HCT116 (cell line): ENCODE measurements at regions not wholly inside any gene's neighbourhood (a gene's known extent, or its start where the extent isn't known, plus 50 kb on each side); places are given as distances from the start of the nearest gene placed in this dataset.

Experiments
- ATAC-seq: fragments of 200-7000 bp; cut with Tn5 transposase; 2 replicates; pipeline ENCODE4 v1.9.1; 2020; ENCODE audit warnings: mild to moderate bottlenecking, moderate library complexity
- BruUV-seq: library from RNA; stranded (reverse); fragments of 400-500 nt; replicated peaks from 2 replicates; lab custom pipeline; 2021; lab: Mats Ljungman, UMichigan
- CTCF ChIA-PET: fragments of 300-600 bp; sonication (Branson Sonifier 250); formaldehyde crosslinking; loops from one replicate; lab custom pipeline; 2021; ENCODE audit warnings: antibody characterized with exemption; lab: Charles Lee
- POLR2A ChIA-PET: fragments of 300-600, 350-600 bp; sonication (Branson Sonifier 250); formaldehyde crosslinking; loops from one replicate; lab custom pipeline; 2021; ENCODE audit warnings: antibody characterized with exemption; lab: Charles Lee
- RAD21 ChIA-PET, 2 experiments: fragments of 300-600 bp; sonication (Branson Sonifier 250); formaldehyde crosslinking; loops; one replicate each; lab custom pipeline; 2023; ENCODE audit warnings: low total read pairs in 2 of 2; ENCODE audit not compliant: uncharacterized antibody in 2 of 2, unreplicated experiment in 2 of 2, low non-redundant PET in 1 of 2; lab: Charles Lee
- DNase-seq: peaks from one replicate; pipeline ENCODE4 v3.0.0-alpha.2; 2010; ENCODE audit warnings: low read depth, low spot score
- H2AFZ ChIP-seq: fragments of 200-600 bp; shearing (Covaris generic), sonication (generic); 2 replicates; pipeline ENCODE4 v1.6.1; 2017; ENCODE audit warnings: low read depth, mixed run types, mixed read lengths, antibody characterized with exemption, low read length; ENCODE audit not compliant: poor library complexity, severe bottlenecking
- H3K27ac ChIP-seq: 2 replicates; pipeline ENCODE4 v1.5.1; 2012; ENCODE audit warnings: low read depth, low read length
- H3K27me3 ChIP-seq: fragments of 200-600 bp; sonication (generic); 2 replicates; pipeline ENCODE4 v1.6.1; 2016; ENCODE audit warnings: mixed run types, low read length, mixed read lengths; ENCODE audit not compliant: insufficient read depth
- H3K36me3 ChIP-seq, 2 experiments: fragments of 200-500 bp in 1 of 2; fragments of 200-600 bp in 1 of 2; sonication (Bioruptor generic) in 1 of 2; sonication (generic) in 1 of 2; 2 replicates each; pipeline versions ENCODE4 v1.5.1 to v1.6.1; 2014 to 2016; ENCODE audit warnings: low read length in 2 of 2, inconsistent platforms in 1 of 2, mixed read lengths in 1 of 2, mixed run types in 1 of 2; ENCODE audit not compliant: insufficient read depth in 2 of 2, control insufficient read depth in 1 of 2
- H3K4me1 ChIP-seq, 2 experiments: fragments of 200-600 bp in 1 of 2; sonication (generic) in 1 of 2; 2 replicates each; pipeline versions ENCODE4 v1.5.1 to v1.6.1; 2012 to 2017; ENCODE audit warnings: low read length in 2 of 2, inconsistent platforms in 1 of 2, mild to moderate bottlenecking in 1 of 2, mixed read lengths in 1 of 2, mixed run types in 1 of 2, moderate library complexity in 1 of 2; ENCODE audit not compliant: insufficient read depth in 2 of 2, control insufficient read depth in 1 of 2
- H3K4me2 ChIP-seq: fragments of 200-600 bp; sonication (generic); 2 replicates; pipeline ENCODE4 v1.6.1; 2017; ENCODE audit warnings: mixed run types, low read length, mixed read lengths
- H3K4me3 ChIP-seq, 2 experiments: fragments of 200-600 bp in 1 of 2; sonication (generic) in 1 of 2; replicated peaks in 1 of 2; 2 replicates each; pipeline ENCODE4 v1.5.1; 2011 to 2016; ENCODE audit warnings: low read length in 2 of 2, control low read depth in 1 of 2, low read depth in 1 of 2, mild to moderate bottlenecking in 1 of 2, mixed read lengths in 1 of 2, mixed run types in 1 of 2
- H3K79me2 ChIP-seq: fragments of 200-600 bp; sonication (generic); 2 replicates; pipeline ENCODE4 v1.6.1; 2017; ENCODE audit warnings: mild to moderate bottlenecking, mixed run types, low read length, moderate library complexity, mixed read lengths; ENCODE audit not compliant: insufficient read depth
- H3K9ac ChIP-seq: fragments of 200-600 bp; sonication (generic); 2 replicates; pipeline ENCODE4 v1.6.1; 2016; ENCODE audit warnings: low read length, mixed read lengths
- H3K9me2 ChIP-seq: fragments of 200-600 bp; sonication (generic), shearing (Covaris generic); 2 replicates; pipeline ENCODE4 v1.6.1; 2017; ENCODE audit warnings: mixed run types, mild to moderate bottlenecking, moderate library complexity; ENCODE audit not compliant: insufficient read depth
- H3K9me3 ChIP-seq, 2 experiments: fragments of 200-500 bp in 1 of 2; fragments of 200-600 bp in 1 of 2; sonication (Bioruptor generic) in 1 of 2; sonication (generic) in 1 of 2; 2 replicates each; pipeline ENCODE4 v1.6.1; 2014 to 2017; ENCODE audit warnings: low read length in 2 of 2, mixed read lengths in 2 of 2, inconsistent platforms in 1 of 2, low read depth in 1 of 2, mild to moderate bottlenecking in 1 of 2, mixed run types in 1 of 2, moderate library complexity in 1 of 2; ENCODE audit not compliant: control insufficient read depth in 1 of 2, insufficient read depth in 1 of 2
- H4K20me1 ChIP-seq: fragments of 200-600 bp; sonication (generic), shearing (Covaris generic); 2 replicates; pipeline ENCODE4 v1.6.1; 2017; ENCODE audit warnings: mixed run types, mild to moderate bottlenecking, moderate library complexity; ENCODE audit not compliant: insufficient read depth
- CBX3 ChIP-seq: IDR thresholded peaks from 2 replicates; pipeline ENCODE4 v1.6.1; 2012; ENCODE audit warnings: low read depth
- CEBPB ChIP-seq: IDR thresholded peaks from 2 replicates; pipeline ENCODE4 v1.6.1; 2012; ENCODE audit warnings: low read depth
- CTCF ChIP-seq, 3 experiments: fragments of 200-600 bp in 1 of 3; sonication (generic) in 1 of 3; IDR thresholded peaks in 2 of 3; conservative IDR thresholded peaks in 1 of 3; 2 replicates each; pipeline ENCODE4 v1.5.1; 2012 to 2017; ENCODE audit warnings: low read depth in 2 of 3, low read length in 2 of 3, antibody characterized with exemption in 1 of 3, borderline replicate concordance in 1 of 3, control low read depth in 1 of 3, mild to moderate bottlenecking in 1 of 3, mixed read lengths in 1 of 3, mixed run types in 1 of 3, moderate library complexity in 1 of 3; ENCODE audit not compliant: insufficient read depth in 1 of 3
- EZH2 ChIP-seq: fragments of 200-600 bp; sonication (generic); IDR thresholded peaks from 2 replicates; pipeline ENCODE4 v1.6.1; 2017; ENCODE audit warnings: antibody characterized with exemption, mixed run types
- EZH2phosphoT487 ChIP-seq: fragments of 200-600 bp; IDR thresholded peaks from 2 replicates; pipeline ENCODE4 v1.6.1; 2018; ENCODE audit warnings: antibody characterized with exemption, borderline replicate concordance
- FOSL1 ChIP-seq: IDR thresholded peaks from 2 replicates; pipeline ENCODE4 v1.6.1; 2012; ENCODE audit warnings: low read depth
- MAX ChIP-seq: IDR thresholded peaks from 2 replicates; pipeline ENCODE4 v1.6.1; 2012
- POLR2AphosphoS5 ChIP-seq: IDR thresholded peaks from 2 replicates; pipeline ENCODE4 v1.6.1; 2011; ENCODE audit warnings: mild to moderate bottlenecking, low read depth, low read length, moderate library complexity
- REST ChIP-seq: IDR thresholded peaks from 2 replicates; pipeline ENCODE4 v1.6.1; 2012; ENCODE audit warnings: low read depth
- SIN3A ChIP-seq: IDR thresholded peaks from 2 replicates; pipeline ENCODE4 v1.6.1; 2012; ENCODE audit warnings: low read depth
- SRF ChIP-seq: IDR thresholded peaks from 2 replicates; pipeline ENCODE4 v1.6.1; 2012; ENCODE audit warnings: low read depth
- YY1 ChIP-seq: IDR thresholded peaks from 2 replicates; pipeline ENCODE4 v1.6.1; 2011; ENCODE audit warnings: low read length, low read depth, moderate library complexity, mild to moderate bottlenecking; ENCODE audit not compliant: insufficient replicate concordance; ENCODE audit errors: extremely low read depth
- ZFX ChIP-seq: fragments of 450-650 bp; IDR thresholded peaks from 2 replicates; pipeline ENCODE4 v1.6.1; 2017
- ZNF274 ChIP-seq: fragments of 200-500 bp; sonication (Bioruptor generic); IDR thresholded peaks from 2 replicates; pipeline ENCODE4 v1.6.1; 2014; ENCODE audit warnings: mild to moderate bottlenecking, low read depth, low read length, inconsistent platforms
- intact Hi-C: fragments of 100-400 bp; cut with micrococcal nuclease; formaldehyde crosslinking; loops from 2 replicates; pipeline ENCODE4 v1.10.0; 2022

- Histone ChIP-seq H3K4me2 (no peak overlapping the region), H3K4me1 (no peaks in the 10 kb centered on the region), H3K36me3 (no peaks in the 10 kb centered on the region), H2AFZ (no peak overlapping the region), H4K20me1 (no peaks in the 10 kb centered on the region; the same call in 1 of the 2 replicates), H3K9me3 (no peaks in the 10 kb centered on the region)
- DNase-seq: no peak
- POLR2A ChIA-PET: no interaction called here
- intact Hi-C loops: no loop called here
- TF ChIP-seq CEBPB: no peak
- no peak for TF ChIP-seq EZH2
- TF ChIP-seq CBX3: no peak
- no peak for TF ChIP-seq POLR2AphosphoS5
- no peak for TF ChIP-seq MAX
- TF ChIP-seq REST: no peak
- no peak for TF ChIP-seq YY1
- no peak for TF ChIP-seq ZNF274
- no peak for TF ChIP-seq ZFX
- TF ChIP-seq EZH2phosphoT487: no peak
- TF ChIP-seq FOSL1: no peak
- TF ChIP-seq CTCF (IDR thresholded peaks at IDR 0.05 in 2 of 3, conservative IDR thresholded peaks at IDR 0.05 in 1 of 3; ENCODE audit: borderline replicate concordance in 1 of 3, insufficient read depth in 1 of 3, low read depth in 2 of 3, low read length in 2 of 3): no peak
- TF ChIP-seq SRF: no peak
- TF ChIP-seq SIN3A: no peak
- TF ChIP-seq, all 23 proteins: peak for 0
- Histone ChIP-seq H3K9me2 (no peaks in the 10 kb centered on the region), H3K27me3 (no peaks in the 10 kb centered on the region; the same call in 1 of the 2 replicates), H3K9ac (no peak overlapping the region), H3K79me2 (no peaks in the 10 kb centered on the region), H3K27ac (no peak overlapping the region), H3K4me3 (no peak overlapping the region)
- RAD21 ChIA-PET: no interaction called here
- CTCF ChIA-PET: no interaction called here
- ATAC-seq: no peak
- no TSS peak for BruUV-seq
Observed at GRCh38 chr10:85311613-85312337, 983.4 kb downstream of the CCSER2 start.
